Activated CD8-positive, alpha-beta memory T cell treated with anti-CD3 and anti-CD28 coated beads for 1 hour (primary cell): ENCODE measurements at regions not wholly inside any gene's neighbourhood (a gene's known extent, or its start where the extent isn't known, plus 50 kb on each side); places are given as distances from the start of the nearest gene placed in this dataset.

Experiments used
- DNase-seq, 2 donors: peaks; one replicate each; pipeline ENCODE4 v3.0.0-alpha.2; 2020; ENCODE audit warnings: low read depth in 1 of 2; ENCODE audit errors: extremely low read depth in 1 of 2

DNA sequence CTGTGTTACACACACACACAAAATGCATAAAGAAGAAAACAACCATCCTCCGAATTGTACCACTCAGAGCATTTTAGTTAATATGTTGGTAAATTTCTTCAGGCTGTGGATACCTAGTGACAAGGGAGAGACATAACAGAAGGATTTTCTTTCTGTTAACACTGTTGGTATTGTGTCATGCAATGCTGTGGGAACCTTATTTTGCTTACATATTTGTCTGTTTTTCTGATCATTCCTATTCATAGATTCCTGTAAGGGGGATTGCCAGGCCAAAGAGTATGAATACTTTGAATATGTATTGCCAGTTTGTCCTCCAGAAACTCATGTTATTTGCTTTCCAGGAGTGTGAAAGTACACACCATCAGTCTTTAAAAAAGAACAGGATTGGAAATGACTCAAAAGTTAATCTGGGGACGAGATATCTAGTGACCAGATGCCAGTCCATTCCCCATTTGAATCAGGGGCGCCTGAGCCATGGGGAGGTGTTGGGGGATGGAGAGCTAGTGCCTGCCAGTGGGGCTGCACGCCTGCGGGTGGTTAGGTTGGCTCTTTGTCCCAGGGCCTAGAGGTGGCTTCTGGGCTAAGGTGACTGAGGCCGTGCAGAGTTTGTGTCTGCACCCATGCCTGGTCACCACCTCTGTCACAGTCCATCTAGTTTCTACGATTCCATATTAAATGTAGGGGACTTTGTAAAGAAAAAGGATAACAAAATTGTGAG, 142.0 kb downstream of the PTPN20 start:
- no peak for DNase-seq

DNA sequence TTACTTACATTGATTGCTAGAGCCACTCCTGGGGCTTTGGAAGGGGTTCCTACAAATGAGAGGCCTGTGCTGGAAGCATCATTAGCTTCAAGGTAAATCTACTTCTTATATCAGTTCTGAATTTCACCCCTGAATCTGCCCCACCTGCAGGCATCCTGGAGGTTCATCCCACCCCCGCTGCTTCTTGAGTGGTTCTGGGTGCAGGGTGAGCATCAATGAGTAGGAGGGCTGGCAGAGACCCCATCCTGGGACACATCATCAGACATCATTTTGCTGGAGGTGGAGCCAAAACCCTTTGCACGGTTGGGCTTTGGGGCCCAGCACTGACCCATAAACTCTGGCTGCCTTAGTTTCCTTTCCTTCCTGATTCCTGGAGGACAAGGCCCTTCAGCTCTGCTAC, 143.7 kb downstream of the PTPN20 start:
- DNase-seq, result no peak

DNA sequence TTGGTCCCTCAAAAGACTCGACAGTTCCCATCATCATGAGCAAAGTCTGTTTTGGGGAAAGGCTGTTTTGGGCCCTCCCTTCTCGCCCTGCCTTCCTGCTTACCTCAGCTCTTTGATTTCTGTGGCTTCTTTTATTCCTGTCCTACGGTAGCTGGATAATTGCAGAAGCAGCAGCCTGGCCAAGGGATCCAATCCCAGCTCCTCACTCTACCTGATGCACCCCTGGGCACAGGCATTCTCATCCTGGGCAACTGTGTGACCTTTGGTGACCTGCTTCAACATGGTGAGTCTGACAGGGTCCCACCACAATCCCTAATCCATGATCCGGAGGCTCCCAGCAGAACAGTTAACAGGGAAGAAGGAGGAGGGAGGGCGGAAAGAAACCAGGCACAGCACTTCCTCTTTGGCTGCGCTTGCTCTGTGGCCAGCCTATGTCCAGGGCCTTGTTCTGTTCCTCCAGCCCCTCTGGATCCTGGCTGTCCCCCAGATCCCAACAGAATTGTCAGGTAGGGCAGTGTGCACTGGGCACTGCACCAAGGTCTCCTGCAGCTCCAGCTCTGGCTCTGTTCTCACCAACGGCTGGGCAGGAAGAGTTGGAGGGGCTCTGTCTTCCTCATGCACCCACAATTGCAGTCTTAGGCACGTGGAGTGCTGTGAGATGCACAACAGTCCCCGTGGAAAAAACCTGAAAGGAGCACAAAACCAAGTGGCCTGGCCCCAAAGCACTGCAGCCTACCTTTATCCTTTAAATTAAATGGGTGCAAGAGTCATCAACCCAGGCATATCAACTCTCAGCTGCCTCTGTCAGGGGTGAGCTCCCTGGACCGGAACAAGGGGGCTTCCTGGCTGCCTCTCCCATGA, 144.4 kb downstream of the PTPN20 start:
- no peak for DNase-seq

DNA sequence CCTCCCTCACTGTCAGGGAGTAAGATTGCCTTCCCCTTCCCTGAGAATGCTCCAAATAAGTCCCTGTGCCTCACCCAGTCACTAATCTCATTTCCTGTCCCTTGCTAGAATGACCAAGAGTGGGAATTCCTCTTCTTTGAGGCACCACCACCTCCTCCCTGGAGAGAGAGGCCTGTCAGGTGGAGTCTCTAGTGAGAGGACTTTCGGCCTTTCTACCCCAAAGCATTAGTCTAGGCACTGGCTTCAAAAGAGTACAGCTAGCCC, 145.0 kb downstream of the PTPN20 start:
- no peak for DNase-seq

DNA sequence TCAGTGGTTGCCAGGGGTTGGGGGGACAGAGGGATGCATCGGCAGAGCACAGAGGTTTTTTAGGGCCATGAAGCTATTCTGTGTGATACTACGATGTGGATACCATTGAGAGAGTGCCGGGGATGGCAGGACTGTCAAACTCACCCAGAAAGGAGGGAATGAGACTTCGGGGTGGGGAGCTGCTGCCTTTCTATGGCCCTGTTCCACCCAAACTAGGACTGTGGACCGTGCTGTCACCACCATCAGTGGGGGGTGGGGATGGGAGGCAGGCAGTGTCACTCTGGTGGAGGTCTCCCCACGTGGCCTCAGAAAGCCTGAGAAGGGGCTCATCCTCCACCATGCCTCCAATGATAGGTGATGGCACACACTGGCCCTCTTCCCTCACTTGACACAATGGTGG, 146.2 kb downstream of the PTPN20 start:
- no peak for DNase-seq

DNA sequence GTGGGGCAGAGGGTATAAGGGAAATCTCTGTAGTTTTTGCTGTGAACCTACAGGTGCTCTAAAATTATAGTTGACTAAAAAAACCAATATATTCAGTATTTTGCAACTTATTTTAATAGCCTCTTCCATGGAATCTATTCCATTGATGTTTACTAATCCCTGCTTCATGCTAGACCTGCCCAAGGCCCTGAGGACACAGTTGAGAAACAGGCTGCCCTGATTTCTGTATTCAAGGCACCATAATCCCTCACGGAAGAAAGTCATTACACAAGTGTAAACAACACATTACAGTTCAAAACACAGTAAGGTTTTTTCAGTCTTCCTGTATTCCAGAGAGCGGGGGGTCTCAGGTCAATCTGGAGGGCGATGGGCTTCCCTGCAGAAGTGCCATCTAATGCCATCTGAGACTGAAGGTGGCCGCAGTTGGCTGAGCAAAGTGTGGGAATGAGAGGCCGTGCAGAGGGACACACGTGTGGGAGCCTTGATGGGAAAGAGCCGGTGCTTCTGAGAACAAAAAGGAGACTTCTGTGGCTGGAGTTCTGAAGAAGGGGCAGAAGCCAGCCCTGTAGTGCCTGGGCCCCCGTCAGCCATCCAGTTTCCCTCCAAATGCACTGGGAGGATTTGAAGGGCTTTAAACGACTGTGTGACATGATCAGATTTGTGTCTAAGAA, 146.9 kb downstream of the PTPN20 start:
- DNase-seq, result no peak

DNA sequence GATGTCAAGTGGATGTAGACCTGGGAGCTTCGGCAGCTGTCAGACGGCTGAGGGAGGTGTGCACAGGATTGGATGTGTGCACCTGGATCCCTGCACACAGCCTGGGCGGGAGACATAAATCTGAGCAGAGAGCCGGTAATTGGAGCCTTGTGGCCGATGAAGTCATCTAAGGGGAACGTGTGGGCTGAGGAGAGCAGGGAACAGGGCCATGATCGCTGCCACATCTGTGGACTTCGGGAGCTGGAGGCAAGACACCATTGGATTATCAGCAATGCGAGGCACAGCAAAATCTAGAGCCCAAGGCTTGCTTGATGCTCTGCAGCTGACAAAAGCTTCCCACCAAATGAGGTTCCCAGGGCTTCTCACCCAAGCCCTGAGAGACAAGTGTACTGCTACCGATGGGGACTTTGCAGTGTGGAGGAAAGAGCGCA, 147.7 kb downstream of the PTPN20 start:
- no peak for DNase-seq

DNA sequence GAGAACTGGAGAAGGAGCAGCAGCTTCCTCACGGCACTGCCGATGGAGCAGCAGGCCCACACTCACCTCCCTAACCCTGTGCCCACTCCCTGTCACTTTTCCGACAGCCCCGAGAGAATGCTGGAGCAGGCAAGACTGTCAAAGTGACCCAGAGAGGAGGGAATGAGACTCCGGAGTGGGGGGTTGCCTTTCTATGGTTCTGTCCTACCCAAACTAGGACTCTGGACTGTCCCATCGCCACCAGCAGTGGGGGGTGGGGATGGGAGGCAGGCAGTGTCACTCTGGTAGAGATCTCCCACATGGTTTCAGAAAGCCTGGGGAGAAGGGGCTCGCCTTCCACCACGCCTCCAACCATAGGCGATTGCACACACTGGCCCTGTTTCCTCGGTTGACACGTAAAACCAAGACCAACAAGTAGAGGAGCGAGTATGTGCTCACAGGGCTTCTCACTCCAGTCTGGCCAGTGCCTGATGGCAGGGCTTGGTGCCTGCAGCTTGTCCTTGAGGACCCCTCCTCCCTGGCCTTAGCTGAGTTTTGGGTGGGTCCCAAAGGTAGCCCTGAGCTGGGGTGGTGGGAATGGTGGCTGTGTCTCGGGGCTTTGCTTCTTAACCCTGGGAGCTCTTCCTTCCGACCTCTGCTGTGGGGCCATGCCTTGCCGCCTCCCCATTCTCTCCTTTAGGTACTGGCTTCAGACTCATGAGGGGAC, 148.5 kb downstream of the PTPN20 start:
- DNase-seq, result no peak

DNA sequence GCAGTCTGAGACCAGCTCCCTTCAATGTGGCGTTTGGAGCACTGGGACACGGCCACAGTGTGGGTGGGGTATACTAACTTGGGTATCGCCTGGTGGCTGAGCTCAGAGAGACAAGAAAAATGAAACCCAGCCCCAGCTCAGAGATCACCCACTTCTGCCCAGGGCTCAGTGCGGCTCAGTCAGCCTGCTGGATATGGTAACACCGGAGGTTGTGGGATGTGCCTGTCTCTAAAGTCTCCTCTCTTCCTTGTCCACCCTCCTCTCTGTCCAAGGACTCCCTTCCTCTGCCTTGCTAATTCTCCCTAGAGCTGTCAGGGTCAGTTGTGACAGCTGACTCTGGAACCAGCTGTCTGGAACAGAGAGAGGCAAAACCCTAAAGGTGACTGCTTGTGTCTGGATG, 149.1 kb downstream of the PTPN20 start:
- DNase-seq, result no peak

DNA sequence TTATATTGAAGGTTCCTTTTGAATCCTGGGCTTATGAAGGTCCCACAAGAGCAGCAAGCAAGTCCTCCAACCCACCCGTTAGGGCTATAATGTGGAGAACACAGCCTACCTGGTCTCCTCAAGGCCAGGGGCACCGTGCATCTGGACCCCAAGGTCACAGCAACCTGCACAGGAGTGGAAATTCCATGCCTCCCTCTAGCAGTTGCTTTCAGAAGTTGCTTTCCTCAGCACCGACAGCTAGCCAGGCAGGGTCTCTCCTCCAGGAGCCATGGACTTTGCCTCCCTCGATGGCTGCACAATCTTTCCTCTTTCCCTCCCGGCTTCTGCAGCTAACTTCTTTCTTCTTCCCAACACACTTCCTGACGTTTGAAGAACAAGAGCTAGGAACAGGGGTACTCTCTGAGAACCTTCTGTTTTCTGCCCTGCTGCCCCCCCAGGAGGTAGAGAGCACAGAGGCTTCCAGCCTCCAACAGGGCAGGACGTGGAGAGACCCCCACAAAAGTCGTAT, 149.8 kb downstream of the PTPN20 start:
- no peak for DNase-seq

DNA sequence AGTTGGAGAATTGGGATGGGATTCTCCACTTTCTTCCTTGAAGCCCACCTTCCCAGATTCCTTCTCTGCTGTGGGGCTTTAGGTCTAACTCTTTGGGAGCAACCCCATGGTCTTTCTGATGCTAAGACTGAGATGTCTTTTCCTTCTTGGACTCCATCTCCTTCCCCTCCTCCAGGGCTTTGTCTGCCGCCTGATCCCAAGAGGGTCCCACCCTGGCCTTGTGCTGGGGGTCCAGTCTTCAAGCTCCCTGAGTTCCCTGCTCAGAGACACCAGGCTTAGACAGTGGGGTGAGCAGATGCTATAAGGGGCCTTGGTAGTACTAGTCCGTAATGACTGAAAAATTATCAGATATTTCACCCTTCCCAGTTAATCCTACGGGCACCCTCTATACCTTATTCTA, 150.5 kb downstream of the PTPN20 start:
- DNase-seq, result no peak

DNA sequence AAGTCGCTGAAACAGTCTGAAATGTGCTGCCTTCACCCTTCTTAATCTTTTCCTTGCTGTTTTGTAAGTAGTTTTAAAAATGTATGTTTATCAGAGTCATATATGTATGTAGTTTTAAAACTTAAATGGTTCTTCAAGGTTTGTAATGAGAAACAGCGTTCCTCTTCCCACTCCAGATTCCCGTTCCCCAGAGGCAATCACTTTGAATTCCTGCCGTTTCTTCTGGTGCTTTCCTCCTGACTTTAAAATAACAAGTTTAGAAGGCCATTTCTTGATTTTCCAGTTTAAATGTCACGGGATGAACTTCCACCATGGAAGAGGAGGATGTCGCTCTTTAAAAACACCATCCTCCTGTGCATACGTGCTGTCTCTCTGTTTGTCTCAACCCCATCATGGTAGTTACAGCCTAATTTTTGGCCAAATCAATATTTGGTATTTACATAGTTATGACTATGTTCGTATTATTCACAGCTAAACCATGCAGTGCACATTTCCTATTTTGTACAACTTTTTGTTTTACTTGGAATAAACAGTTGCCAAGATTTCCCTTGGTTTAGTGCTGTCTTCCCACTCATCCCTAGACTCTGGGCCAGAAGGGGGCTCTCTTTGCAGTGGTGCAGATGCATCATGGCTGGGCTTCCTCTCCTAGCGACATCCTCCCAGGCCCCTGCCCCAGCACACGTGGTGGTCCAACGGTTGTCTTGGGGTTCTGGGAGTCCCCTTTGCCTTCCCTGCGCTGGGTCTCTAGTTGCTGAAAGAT, 151.4 kb downstream of the PTPN20 start:
- DNase-seq, result no peak

DNA sequence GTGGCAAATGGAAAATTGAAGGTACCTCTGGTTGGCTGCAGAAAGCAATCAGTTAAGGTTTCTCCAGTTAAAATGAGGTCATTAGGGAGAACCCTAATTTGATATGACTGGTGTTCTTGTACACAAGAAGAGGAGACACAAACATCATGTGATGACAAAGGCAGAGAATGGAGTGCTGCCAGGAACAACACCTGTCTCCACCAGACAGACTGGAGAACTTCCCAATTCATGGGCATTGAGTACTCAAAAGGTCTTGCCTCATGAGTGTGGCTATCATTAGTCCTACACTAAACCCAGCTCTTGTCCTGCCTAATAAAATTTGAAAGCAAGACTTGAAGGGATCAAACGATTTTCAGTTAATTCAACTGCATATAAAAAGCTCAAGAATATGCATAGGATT, 152.6 kb downstream of the PTPN20 start:
- no peak for DNase-seq

DNA sequence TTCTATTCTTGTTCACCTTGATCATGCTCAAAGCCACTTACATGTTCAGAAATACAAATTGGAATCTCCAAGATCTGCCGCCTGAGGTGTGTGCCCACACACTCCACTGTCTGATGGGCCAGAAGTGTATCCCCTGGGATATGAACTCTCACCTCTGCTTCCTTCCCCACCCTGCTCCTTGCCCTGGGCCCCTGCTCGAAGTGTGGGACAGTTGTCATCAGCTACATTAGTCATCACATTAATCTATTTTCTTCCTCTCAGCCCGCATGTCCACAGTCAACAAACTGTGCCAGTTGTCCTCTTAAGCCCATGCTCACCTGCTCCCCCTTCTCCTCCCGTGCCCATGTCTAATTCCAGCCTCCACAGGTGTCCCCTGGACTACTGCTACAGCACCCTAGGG, 154.7 kb downstream of the PTPN20 start:
- DNase-seq, result no peak

DNA sequence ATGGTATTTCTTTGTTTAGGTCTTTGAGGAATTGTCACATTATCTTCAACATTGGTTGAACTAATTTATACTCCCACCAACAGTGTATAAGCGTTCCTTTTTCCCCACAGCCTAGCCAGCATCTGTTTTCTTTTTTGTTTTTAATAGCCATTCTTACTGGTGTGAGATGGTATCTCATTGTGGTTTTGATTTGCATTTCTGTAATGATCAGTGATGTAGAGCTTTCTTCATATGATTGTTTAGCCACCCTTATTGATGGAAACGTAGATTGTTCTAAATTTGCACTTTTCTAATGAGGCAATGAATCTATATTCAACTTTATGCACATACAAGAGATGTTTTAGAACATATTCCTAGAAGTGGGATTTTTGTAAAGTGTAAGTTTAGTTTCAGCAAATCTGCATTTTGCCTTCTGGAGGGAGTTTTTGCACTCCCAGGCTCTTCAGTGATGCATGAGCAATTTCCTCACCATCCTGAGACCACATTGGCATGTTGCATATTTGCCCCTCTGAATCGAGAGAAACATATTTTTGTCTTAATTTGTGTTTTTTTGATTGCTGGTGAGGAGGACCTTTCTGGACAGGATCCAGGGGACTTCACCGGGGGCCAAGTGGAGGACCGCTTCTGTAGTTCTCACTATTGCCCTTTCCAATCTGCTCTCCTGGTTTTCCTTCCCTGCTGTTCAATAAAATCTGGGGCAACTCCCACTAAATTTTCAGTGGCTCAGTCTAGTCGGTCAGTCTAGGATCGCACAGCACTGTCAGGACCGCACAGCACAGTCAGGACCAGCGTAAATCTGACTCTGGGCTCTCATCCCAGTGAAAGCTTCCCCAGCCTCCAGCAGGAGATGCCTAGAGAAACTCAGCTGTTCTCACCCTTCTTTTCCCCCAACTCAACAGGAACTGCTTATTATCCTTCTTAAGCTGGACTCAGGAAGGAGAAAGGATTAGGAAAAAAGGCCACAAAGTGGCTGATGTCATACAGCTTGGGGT, 157.0 kb downstream of the PTPN20 start:
- DNase-seq, result no peak

DNA sequence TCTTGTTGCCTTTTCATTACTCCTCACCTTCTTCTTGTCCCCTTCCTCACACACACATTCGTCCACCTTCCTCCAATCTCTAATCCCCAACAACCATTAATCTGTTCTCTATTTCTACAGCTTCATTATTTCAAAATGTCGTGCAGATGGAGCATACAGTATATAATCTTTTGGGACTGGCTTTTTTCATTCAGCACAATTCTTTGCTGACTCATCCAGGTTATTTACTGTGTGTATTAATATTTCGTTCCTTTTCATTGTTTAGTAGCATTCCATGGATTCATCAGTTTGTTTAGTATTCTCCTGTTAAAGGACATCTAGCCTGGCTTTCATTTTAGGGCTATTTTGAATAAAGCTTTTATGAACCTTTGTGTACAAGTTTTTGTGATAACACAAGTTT, 159.3 kb downstream of the PTPN20 start:
- no peak for DNase-seq

DNA sequence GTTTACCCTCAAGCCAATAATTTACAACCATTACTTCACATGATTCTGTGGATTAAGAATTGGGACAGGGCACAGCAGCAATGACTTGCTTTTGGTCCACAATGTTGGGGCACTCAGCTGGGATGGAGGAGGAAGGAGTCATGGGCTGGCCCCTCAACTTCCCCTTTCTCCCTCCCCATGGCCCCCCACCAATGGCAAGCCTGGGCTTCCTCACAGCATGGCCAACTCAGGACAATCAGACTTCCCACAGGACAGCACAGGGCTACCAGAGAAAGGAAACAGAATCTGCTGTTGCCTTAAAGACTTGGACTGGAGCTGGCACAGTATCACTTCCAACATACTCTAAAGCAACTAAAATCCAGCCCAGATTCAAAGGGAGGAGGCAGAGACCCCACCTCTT, 160.7 kb downstream of the PTPN20 start:
- no peak for DNase-seq

DNA sequence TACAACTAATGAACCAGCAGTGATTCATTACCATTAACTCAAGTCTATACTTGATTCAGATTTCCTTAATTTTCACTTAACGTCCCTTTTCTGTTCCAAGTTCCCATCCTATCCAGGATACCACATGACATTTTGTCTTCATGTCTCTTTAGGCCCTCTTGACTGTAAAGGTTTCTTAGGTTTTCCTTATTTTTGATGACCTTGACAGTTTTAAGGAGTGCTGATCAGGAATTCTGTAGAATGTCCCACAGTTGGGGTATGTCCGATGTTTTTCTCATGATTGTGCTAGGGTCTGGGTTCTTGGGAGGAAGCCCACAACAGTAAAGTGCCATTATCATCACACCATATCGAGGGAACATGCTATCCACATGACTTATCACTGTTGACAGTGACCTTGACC, 162.7 kb downstream of the PTPN20 start:
- no peak for DNase-seq

DNA sequence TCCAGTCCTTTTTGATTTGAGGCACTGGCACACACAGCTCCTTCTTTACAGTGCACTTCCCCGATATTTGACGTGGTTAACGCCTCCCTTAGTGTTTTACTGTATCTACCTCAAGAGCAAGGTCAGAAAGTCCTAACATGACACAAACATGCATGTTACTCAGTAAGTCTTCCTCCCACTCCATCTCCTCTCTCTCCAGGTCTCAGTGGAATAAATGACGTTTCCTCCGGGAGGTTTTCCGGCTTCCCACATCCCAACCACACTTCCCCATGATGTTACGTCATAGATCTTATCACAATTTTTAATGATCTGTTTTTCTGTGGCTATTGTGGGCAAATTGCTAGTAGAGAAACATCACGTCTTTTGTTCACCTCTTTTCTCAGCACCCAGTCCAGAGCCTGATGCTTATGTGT, 165.7 kb downstream of the PTPN20 start:
- no peak for DNase-seq
